GM23248 (cell line): ENCODE measurements at regions not wholly inside any gene's neighbourhood (a gene's known extent, or its start where the extent isn't known, plus 50 kb on each side); places are given as distances from the start of the nearest gene placed in this dataset.

Experiments
- DNase-seq: peaks from one replicate; pipeline ENCODE4 v3.0.0-alpha.2; 2015
- H2AFZ ChIP-seq: fragments of 200-600 bp; sonication (generic); 2 replicates; pipeline ENCODE4 v1.6.1; 2016; ENCODE audit warnings: antibody characterized with exemption
- H3F3A ChIP-seq: fragments of 200-600 bp; sonication (generic); 2 replicates; pipeline ENCODE4 v1.6.1; 2016; ENCODE audit warnings: mild to moderate bottlenecking, antibody characterized with exemption, mixed run types; ENCODE audit not compliant: insufficient read depth
- H3K27ac ChIP-seq: fragments of 200-600 bp; sonication (generic); 2 replicates; pipeline ENCODE4 v1.5.1; 2016; ENCODE audit warnings: mild to moderate bottlenecking
- H3K27me3 ChIP-seq: fragments of 200-600 bp; sonication (generic); replicated peaks from 2 replicates; pipeline ENCODE4 v1.6.1; 2016; ENCODE audit warnings: mild to moderate bottlenecking; ENCODE audit not compliant: insufficient read depth
- H3K36me3 ChIP-seq: fragments of 200-600 bp; sonication (generic); 2 replicates; pipeline ENCODE4 v1.6.1; 2016; ENCODE audit warnings: low read depth, mild to moderate bottlenecking
- H3K4me1 ChIP-seq: fragments of 200-600 bp; sonication (generic); 2 replicates; pipeline ENCODE4 v1.6.1; 2016; ENCODE audit warnings: mild to moderate bottlenecking; ENCODE audit not compliant: insufficient read depth
- H3K4me2 ChIP-seq: fragments of 200-600 bp; sonication (generic); one replicate; pipeline ENCODE4 v1.6.1; 2016; ENCODE audit warnings: mild to moderate bottlenecking; ENCODE audit not compliant: unreplicated experiment
- H3K4me3 ChIP-seq: fragments of 200-600 bp; sonication (generic); 2 replicates; pipeline ENCODE4 v1.5.1; 2016; ENCODE audit warnings: mild to moderate bottlenecking
- H3K79me2 ChIP-seq: fragments of 200-600 bp; sonication (generic); 2 replicates; pipeline ENCODE4 v1.6.1; 2016; ENCODE audit warnings: mild to moderate bottlenecking; ENCODE audit not compliant: insufficient read depth
- H3K9ac ChIP-seq: fragments of 200-600 bp; sonication (generic); 2 replicates; pipeline ENCODE4 v1.6.1; 2016; ENCODE audit warnings: mild to moderate bottlenecking
- H3K9me2 ChIP-seq: fragments of 200-600 bp; sonication (generic); 2 replicates; pipeline ENCODE4 v1.6.1; 2016; ENCODE audit warnings: mixed run types, mild to moderate bottlenecking, moderate library complexity; ENCODE audit not compliant: insufficient read depth
- H3K9me3 ChIP-seq: fragments of 200-600 bp; sonication (generic); one replicate; pipeline ENCODE4 v1.6.1; 2017; ENCODE audit warnings: low read depth
- H4K20me1 ChIP-seq: fragments of 200-600 bp; sonication (generic); 2 replicates; pipeline ENCODE4 v1.6.0; 2016; ENCODE audit not compliant: insufficient read depth
- EZH2 ChIP-seq: fragments of 200-600 bp; sonication (generic); IDR thresholded peaks from 2 replicates; pipeline ENCODE4 v1.6.1; 2018; ENCODE audit warnings: antibody characterized with exemption, mild to moderate bottlenecking; ENCODE audit not compliant: insufficient read depth, poor library complexity, severe bottlenecking
- EZH2phosphoT487 ChIP-seq: fragments of 200-600 bp; sonication (generic); IDR thresholded peaks from 2 replicates; pipeline ENCODE4 v1.6.1; 2018; ENCODE audit warnings: antibody characterized with exemption, moderate library complexity, mild to moderate bottlenecking, low read depth; ENCODE audit not compliant: insufficient read depth
- WGBS, 2 experiments: methylation state at CpG; one replicate each; pipeline ENCODE4 v1.1.6; 2015 to 2017; ENCODE audit warnings: low lambda C conversion rate in 2 of 2, low coverage in 1 of 2; ENCODE audit errors: missing lambda C conversion rate in 2 of 2; 5-methylcytosine and 5-hydroxymethylcytosine counted together
- in situ Hi-C: fragments of 300-500 bp; cut with MboI; formaldehyde crosslinking; loops from 2 replicates; pipeline ENCODE4 v1.15.0; 2020

GRCh38 chrX:69107231-69107739 lies 58.0 kb downstream of the PJA1 start:
- in situ Hi-C loops: no loop called here
- H3K36me3 ChIP-seq: no peaks in the 10 kb centered on the region
- 100% methylated on average over 1 of the region's 1 CpG for WGBS, 2 experiments
- H3F3A ChIP-seq: no peaks in the 10 kb centered on the region
- H3K4me2 ChIP-seq: no peak overlapping the region
- H3K4me1 ChIP-seq: no peaks in the 10 kb centered on the region
- DNase-seq: no peak
- TF ChIP-seq EZH2 (no peak), EZH2phosphoT487 (no peak)
- no peaks in the 10 kb centered on the region for H3K9me3 ChIP-seq
- no peaks in the 10 kb centered on the region for H3K27me3 ChIP-seq
- H3K9ac ChIP-seq: no peak overlapping the region
- no peak overlapping the region for H3K27ac ChIP-seq
- H3K4me3 ChIP-seq: no peak overlapping the region
- no peaks in the 10 kb centered on the region for H4K20me1 ChIP-seq
- H2AFZ ChIP-seq: no peak overlapping the region
- H3K9me2 ChIP-seq: no peaks in the 10 kb centered on the region
- no peaks in the 10 kb centered on the region for H3K79me2 ChIP-seq

GRCh38 chrX:69104756-69105434 lies 60.4 kb downstream of the PJA1 start:
- H3K9ac ChIP-seq: no peak overlapping the region
- no peaks in the 10 kb centered on the region for H3K9me2 ChIP-seq
- H3K79me2 ChIP-seq: no peaks in the 10 kb centered on the region
- in situ Hi-C loops: no loop called here
- no peaks in the 10 kb centered on the region for H3K4me1 ChIP-seq
- H3K4me3 ChIP-seq: no peak overlapping the region
- no peak overlapping the region for H2AFZ ChIP-seq
- WGBS, 2 experiments: 81 to 92% methylated on average over 2 to 7 of the region's 10 CpGs
- no peaks in the 10 kb centered on the region for H3K27me3 ChIP-seq
- no peaks in the 10 kb centered on the region for H4K20me1 ChIP-seq
- H3F3A ChIP-seq: no peaks in the 10 kb centered on the region
- no peaks in the 10 kb centered on the region for H3K9me3 ChIP-seq
- H3K36me3 ChIP-seq: no peaks in the 10 kb centered on the region
- no peak overlapping the region for H3K4me2 ChIP-seq
- TF ChIP-seq EZH2 (no peak), EZH2phosphoT487 (no peak)
- H3K27ac ChIP-seq: no peak overlapping the region
- DNase-seq: no peak

DNA sequence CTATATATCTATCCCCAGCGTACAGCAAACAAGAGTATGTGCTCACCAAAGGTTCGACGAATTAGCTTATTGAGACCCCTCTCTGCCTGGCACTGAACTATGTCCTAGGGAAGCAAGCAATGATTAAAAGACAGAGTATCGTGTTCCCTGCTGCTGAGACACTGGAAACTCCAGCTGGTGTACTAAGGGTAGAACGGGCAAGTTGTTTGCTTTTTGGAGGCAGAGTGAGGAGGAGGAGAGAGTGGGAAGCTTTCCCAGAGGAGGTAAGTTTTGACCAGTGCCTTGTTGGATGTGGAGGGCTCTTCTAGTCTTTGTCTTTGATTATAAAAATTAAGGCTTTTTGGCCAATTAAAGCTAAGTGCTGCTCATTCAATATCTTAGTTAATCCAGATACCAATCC lies 61.7 kb downstream of the PJA1 start:
- in situ Hi-C loops: no loop called here
- no peak overlapping the region for H3K4me2 ChIP-seq
- H3F3A ChIP-seq: no peaks in the 10 kb centered on the region
- H3K9me2 ChIP-seq: no peaks in the 10 kb centered on the region
- no peak for DNase-seq
- 71 to 72% methylated on average over 5 of the region's 5 CpGs for WGBS, 2 experiments
- H3K79me2 ChIP-seq: no peaks in the 10 kb centered on the region
- no peak overlapping the region for H2AFZ ChIP-seq
- no peaks in the 10 kb centered on the region for H3K4me1 ChIP-seq
- H3K27me3 ChIP-seq: no peaks in the 10 kb centered on the region
- no peaks in the 10 kb centered on the region for H3K36me3 ChIP-seq
- no peak overlapping the region for H3K4me3 ChIP-seq
- no peaks in the 10 kb centered on the region for H4K20me1 ChIP-seq
- no peak overlapping the region for H3K9ac ChIP-seq
- H3K27ac ChIP-seq: no peak overlapping the region
- TF ChIP-seq EZH2phosphoT487: no peak
- TF ChIP-seq EZH2: no peak
- H3K9me3 ChIP-seq: no peaks in the 10 kb centered on the region

GRCh38 chrX:69102612-69103194 lies 62.5 kb downstream of the PJA1 start:
- Histone ChIP-seq H3K9ac (no peak overlapping the region), H3K4me2 (no peak overlapping the region), H3F3A (no peaks in the 10 kb centered on the region), H3K79me2 (no peaks in the 10 kb centered on the region), H3K27me3 (no peaks in the 10 kb centered on the region), H3K4me3 (no peak overlapping the region), H3K9me3 (no peaks in the 10 kb centered on the region), H3K36me3 (no peaks in the 10 kb centered on the region), H3K4me1 (no peaks in the 10 kb centered on the region), H3K27ac (no peak overlapping the region), H4K20me1 (no peaks in the 10 kb centered on the region), H2AFZ (no peak overlapping the region), H3K9me2 (no peaks in the 10 kb centered on the region)
- TF ChIP-seq EZH2: no peak
- TF ChIP-seq EZH2phosphoT487: no peak
- DNase-seq: no peak
- 49 to 71% methylated on average over 3 to 5 of the region's 5 CpGs for WGBS, 2 experiments
- in situ Hi-C loops: no loop called here
